Natural killer cell (primary cell): ENCODE measurements at regions not wholly inside any gene's neighbourhood (a gene's known extent, or its start where the extent isn't known, plus 50 kb on each side); places are given as distances from the start of the nearest gene placed in this dataset.

Experiments used
- ATAC-seq, 3 donors: fragments of 150-1000 bp in 2 of 3; fragments of 200-7000 bp in 1 of 3; cut with Tn5 transposase; 1 replicate in 1 of 3; 2 replicates in 2 of 3; pipeline ENCODE4 v1.10.0; 2021; ENCODE audit warnings: mild to moderate bottlenecking in 2 of 3, moderate library complexity in 2 of 3
- DNase-seq, 2 donors: peaks; one replicate each; pipeline versions ENCODE4 v3.0.0 to v3.0.0-alpha.2; 2013 to 2021; ENCODE audit warnings: mixed read lengths in 1 of 2
- H3K27ac ChIP-seq: one replicate; pipeline ENCODE4 v1.5.1; 2013; ENCODE audit warnings: mild to moderate bottlenecking, low read length
- H3K27me3 ChIP-seq: one replicate; pipeline ENCODE4 v1.6.1; 2013; ENCODE audit warnings: low read length; ENCODE audit not compliant: control insufficient read depth, insufficient read depth
- H3K36me3 ChIP-seq: one replicate; pipeline ENCODE4 v1.6.1; 2013; ENCODE audit warnings: low read length; ENCODE audit not compliant: control insufficient read depth, insufficient read depth
- H3K4me1 ChIP-seq: one replicate; pipeline ENCODE4 v1.6.1; 2013; ENCODE audit warnings: low read length; ENCODE audit not compliant: control insufficient read depth, insufficient read depth
- H3K4me3 ChIP-seq: one replicate; pipeline ENCODE4 v1.5.1; 2013; ENCODE audit warnings: low read length
- H3K9me3 ChIP-seq: one replicate; pipeline ENCODE4 v1.6.1; 2013; ENCODE audit warnings: low read length; ENCODE audit not compliant: control insufficient read depth, insufficient read depth
- H3K27ac Mint-ChIP-seq, 2 donors: one replicate each; pipeline ENCODE4 v1.8.0; 2022; ENCODE audit warnings: mild to moderate bottlenecking in 2 of 2, mixed read lengths in 2 of 2, moderate library complexity in 1 of 2
- H3K27me3 Mint-ChIP-seq, 2 donors: one replicate each; pipeline ENCODE4 v1.8.0; 2022; ENCODE audit warnings: low read depth in 2 of 2, mixed read lengths in 2 of 2
- H3K36me3 Mint-ChIP-seq: one replicate; pipeline ENCODE4 v1.8.0; 2022; ENCODE audit warnings: mixed read lengths
- H3K4me1 Mint-ChIP-seq, 2 donors: one replicate each; pipeline ENCODE4 v1.8.0; 2022; ENCODE audit warnings: mixed read lengths in 2 of 2
- H3K4me3 Mint-ChIP-seq: one replicate; pipeline ENCODE4 v1.8.0; 2022; ENCODE audit warnings: mild to moderate bottlenecking, moderate library complexity, mixed read lengths
- H3K9me3 Mint-ChIP-seq, 2 donors: one replicate each; pipeline ENCODE4 v1.8.0; 2022; ENCODE audit warnings: mixed read lengths in 2 of 2
- WGBS: methylation state at CpG from one replicate; pipeline ENCODE4 v1.1.7; 2013; ENCODE audit warnings: missing lambda C conversion rate; ENCODE audit not compliant: insufficient coverage; 5-methylcytosine and 5-hydroxymethylcytosine counted together
- intact Hi-C: fragments of 100-400 bp; cut with micrococcal nuclease; formaldehyde crosslinking; loops from one replicate; pipeline ENCODE4 v1.14.2; 2022
- TF ChIP-seq, protein P1 (sequence below): fragments of 200-600 bp; IDR thresholded peaks from one replicate; pipeline ENCODE4 v1.8.0; 2022; ENCODE audit warnings: antibody characterized with exemption

DNA sequence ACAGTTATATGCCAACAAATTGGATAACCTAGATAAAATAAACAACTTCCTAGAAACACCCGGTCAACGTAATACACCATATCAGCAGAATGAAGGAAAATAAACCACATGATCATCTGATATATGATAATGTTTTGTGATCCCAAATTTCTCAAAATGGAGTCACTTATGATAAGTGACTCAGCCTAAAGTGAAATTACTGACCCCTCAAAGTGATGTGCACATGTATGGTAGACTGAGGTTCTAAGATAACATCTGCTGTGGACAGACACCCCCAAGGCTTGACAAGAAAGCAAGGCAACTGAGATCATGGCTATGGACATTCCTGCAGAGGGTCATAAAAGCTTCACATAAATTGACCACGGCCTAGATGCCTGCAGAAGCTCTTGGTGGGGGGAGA lies 105.1 kb upstream of the DCN start:
- TF ChIP-seq, protein P1, sequence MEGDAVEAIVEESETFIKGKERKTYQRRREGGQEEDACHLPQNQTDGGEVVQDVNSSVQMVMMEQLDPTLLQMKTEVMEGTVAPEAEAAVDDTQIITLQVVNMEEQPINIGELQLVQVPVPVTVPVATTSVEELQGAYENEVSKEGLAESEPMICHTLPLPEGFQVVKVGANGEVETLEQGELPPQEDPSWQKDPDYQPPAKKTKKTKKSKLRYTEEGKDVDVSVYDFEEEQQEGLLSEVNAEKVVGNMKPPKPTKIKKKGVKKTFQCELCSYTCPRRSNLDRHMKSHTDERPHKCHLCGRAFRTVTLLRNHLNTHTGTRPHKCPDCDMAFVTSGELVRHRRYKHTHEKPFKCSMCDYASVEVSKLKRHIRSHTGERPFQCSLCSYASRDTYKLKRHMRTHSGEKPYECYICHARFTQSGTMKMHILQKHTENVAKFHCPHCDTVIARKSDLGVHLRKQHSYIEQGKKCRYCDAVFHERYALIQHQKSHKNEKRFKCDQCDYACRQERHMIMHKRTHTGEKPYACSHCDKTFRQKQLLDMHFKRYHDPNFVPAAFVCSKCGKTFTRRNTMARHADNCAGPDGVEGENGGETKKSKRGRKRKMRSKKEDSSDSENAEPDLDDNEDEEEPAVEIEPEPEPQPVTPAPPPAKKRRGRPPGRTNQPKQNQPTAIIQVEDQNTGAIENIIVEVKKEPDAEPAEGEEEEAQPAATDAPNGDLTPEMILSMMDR: no peak
- Mint-ChIP-seq H3K9me3 (no peaks in the 10 kb centered on the region), H3K4me3 (no peak overlapping the region), H3K36me3 (no peaks in the 10 kb centered on the region), H3K27ac (no peak overlapping the region), H3K27me3 (no peaks in the 10 kb centered on the region), H3K4me1 (no peaks in the 10 kb centered on the region)
- DNase-seq (no peak), ATAC-seq (no peak)
- no peak overlapping the region for H3K27ac ChIP-seq
- H3K27me3 ChIP-seq: no peaks in the 10 kb centered on the region
- H3K4me1 ChIP-seq: no peaks in the 10 kb centered on the region
- no peak overlapping the region for H3K4me3 ChIP-seq
- H3K36me3 ChIP-seq: no peaks in the 10 kb centered on the region
- WGBS: 83% methylated on average over 1 of the region's 3 CpGs
- intact Hi-C loops: no loop called here
- no peaks in the 10 kb centered on the region for H3K9me3 ChIP-seq

DNA sequence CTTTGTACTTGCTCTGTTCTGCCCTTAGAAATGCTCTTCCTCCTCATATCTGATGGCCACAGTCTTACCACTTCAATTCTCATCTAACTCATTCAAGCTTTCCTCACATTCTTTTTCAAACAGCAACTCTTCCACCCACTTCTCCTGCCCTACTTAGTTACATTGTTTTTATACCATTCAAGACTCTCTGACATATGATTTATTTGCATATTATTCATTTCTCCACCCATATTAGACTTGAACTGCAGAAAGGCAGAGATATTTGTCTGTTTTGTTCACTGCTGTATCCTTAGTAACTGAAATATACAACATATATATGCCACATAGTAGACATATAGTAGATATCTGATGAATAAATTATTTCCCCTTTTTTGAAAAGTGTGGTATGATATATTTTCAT lies 95.5 kb upstream of the DCN start:
- peaks cover 0 to 5% of the 10 kb centered on the region in 2 donors for H3K27me3 Mint-ChIP-seq
- H3K4me3 Mint-ChIP-seq: no peak overlapping the region
- no peak overlapping the region for H3K27ac Mint-ChIP-seq
- Histone ChIP-seq H3K27me3 (no peaks in the 10 kb centered on the region), H3K36me3 (no peaks in the 10 kb centered on the region), H3K9me3 (no peaks in the 10 kb centered on the region), H3K27ac (no peak overlapping the region), H3K4me1 (no peaks in the 10 kb centered on the region), H3K4me3 (no peak overlapping the region)
- ATAC-seq (no peak), DNase-seq (no peak)
- TF ChIP-seq, protein P1: no peak
- H3K4me1 Mint-ChIP-seq: no peaks in the 10 kb centered on the region
- peaks cover 0 to 7% of the 10 kb centered on the region in 2 donors for H3K9me3 Mint-ChIP-seq
- H3K36me3 Mint-ChIP-seq: no peaks in the 10 kb centered on the region
- intact Hi-C loops: no loop called here

DNA sequence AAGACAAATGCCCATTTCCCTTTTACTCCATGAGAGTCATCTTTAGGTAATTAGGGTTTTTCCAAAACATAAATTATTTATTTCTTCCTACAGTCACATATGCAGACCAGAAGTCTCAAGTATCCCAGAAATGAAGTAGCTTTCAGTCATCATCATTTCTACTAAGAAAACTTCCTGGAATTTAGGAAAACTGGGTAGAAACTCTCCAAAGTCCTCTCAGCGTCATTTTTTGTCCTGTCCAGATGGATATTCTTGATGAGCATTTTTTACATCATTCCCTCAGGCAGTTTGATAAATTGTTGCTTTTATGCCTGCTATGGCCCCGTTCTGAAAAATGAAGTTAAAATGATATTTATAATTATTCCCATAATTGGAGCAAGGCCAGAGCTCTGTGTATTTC lies 93.9 kb upstream of the DCN start:
- TF ChIP-seq, protein P1: no peak
- H3K27ac ChIP-seq: no peak overlapping the region
- no peaks in the 10 kb centered on the region for H3K4me1 Mint-ChIP-seq
- H3K4me1 ChIP-seq: no peaks in the 10 kb centered on the region
- DNase-seq (no peak), ATAC-seq (no peak)
- H3K27me3 Mint-ChIP-seq: peaks cover 0 to 7% of the 10 kb centered on the region in 2 donors
- intact Hi-C loops: no loop called here
- no peak overlapping the region for H3K27ac Mint-ChIP-seq
- no peaks in the 10 kb centered on the region for H3K36me3 Mint-ChIP-seq
- H3K4me3 Mint-ChIP-seq: no peak overlapping the region
- H3K27me3 ChIP-seq: no peaks in the 10 kb centered on the region
- H3K9me3 ChIP-seq: no peaks in the 10 kb centered on the region
- H3K4me3 ChIP-seq: no peak overlapping the region
- peaks cover 0 to 7% of the 10 kb centered on the region in 2 donors for H3K9me3 Mint-ChIP-seq
- WGBS: 82% methylated on average over 1 of the region's 2 CpGs
- no peaks in the 10 kb centered on the region for H3K36me3 ChIP-seq

DNA sequence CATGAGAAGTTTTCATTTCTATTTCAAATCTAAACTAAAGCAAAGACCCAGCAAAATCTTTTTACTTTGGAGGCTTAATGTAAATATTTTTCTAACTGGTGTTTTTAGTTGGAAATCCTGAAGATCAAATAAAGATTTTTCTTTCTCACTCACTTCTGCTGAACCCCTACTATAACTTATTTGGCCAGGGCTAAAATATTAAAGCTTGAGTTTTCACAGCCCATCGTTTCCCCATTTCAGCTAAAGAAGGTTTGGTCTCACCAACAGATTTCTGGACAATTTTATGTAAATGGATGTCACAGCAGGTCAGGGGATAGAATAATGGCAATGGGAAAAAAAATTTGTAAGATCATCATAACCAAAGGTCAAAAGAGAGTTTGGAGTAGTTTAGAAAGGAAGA lies 92.7 kb upstream of the DCN start:
- no peak overlapping the region for H3K4me3 ChIP-seq
- intact Hi-C loops: no loop called here
- TF ChIP-seq, protein P1: no peak
- Mint-ChIP-seq H3K4me1 (no peaks in the 10 kb centered on the region), H3K27ac (no peak overlapping the region), H3K27me3 (peaks cover 0 to 11% of the 10 kb centered on the region in 2 donors), H3K4me3 (no peak overlapping the region), H3K9me3 (peaks cover 0 to 5% of the 10 kb centered on the region in 2 donors), H3K36me3 (no peaks in the 10 kb centered on the region)
- H3K27me3 ChIP-seq: no peaks in the 10 kb centered on the region
- H3K27ac ChIP-seq: no peak overlapping the region
- no peaks in the 10 kb centered on the region for H3K4me1 ChIP-seq
- no peaks in the 10 kb centered on the region for H3K9me3 ChIP-seq
- DNase-seq: no peak
- ATAC-seq: no peak
- WGBS: 83% methylated on average over 1 of the region's 1 CpG
- H3K36me3 ChIP-seq: no peaks in the 10 kb centered on the region
